ENCODE measurements at regions not wholly inside any gene's neighbourhood (a gene's known extent, or its start where the extent isn't known, plus 50 kb on each side); places are given as distances from the start of the nearest gene placed in this dataset.

DNA sequence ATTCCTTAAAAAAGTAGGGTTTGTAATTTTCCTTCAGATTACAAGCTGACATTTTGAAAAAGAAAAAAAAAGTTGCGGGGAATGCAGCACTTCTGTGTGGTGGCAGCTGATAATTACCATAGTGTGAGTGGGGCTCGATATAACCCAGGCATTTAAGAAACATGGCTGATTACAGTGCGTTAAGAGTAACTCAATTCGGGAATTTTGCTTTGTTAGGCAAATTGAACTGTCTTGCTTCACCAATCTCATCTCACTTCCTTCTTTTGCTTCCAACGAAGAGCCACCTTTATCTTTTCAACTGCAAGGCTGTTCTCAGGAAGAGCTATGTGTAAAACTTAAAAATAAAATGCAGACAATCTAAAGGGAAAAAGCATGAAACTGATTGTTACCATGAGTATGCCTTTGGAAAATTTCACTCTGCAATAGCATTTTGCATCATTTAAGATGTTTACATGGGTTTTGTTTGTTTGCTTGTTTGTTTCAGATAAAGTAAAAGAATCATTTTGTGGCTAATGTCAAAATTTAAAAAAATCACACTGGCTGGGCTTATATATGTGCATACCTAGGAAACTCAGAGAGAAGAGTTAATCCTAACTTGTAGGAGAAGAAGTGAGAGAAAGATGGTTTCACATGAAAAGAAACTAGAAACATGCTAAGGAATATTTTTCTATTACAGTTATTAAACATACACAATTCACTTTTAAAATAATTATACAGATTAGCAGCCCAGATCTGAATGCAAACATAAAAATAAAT, 295.9 kb upstream of the ATP2B1 start:
- Histone ChIP-seq H2BK5ac (ENCODE audit: insufficient read length, low read length) (no peak overlapping the region), H2AFZ (ENCODE audit: low read length) (peak overlapping the region; percentile 9), H2BK20ac (ENCODE audit: low read depth, low read length, poor library complexity, severe bottlenecking) (no peak overlapping the region), H3K4ac (ENCODE audit: low read depth, low read length) (no peak overlapping the region), H3K9me3 (ENCODE audit: control insufficient read depth, low read depth, low read length) (no peaks in the 10 kb centered on the region), H2AK5ac (ENCODE audit: insufficient read length, low read length) (no peak overlapping the region), H3K79me1 (ENCODE audit: insufficient read depth, low read depth, low read length, poor library complexity, severe bottlenecking) (no peaks in the 10 kb centered on the region), H2BK15ac (ENCODE audit: low read depth, low read length) (no peak overlapping the region), H3K27ac (ENCODE audit: insufficient read length, low read depth, low read length) (no peak overlapping the region), H2BK120ac (ENCODE audit: low read depth, low read length, poor library complexity, severe bottlenecking) (no peak overlapping the region), H3T11ph (ENCODE audit: low read length) (no peak overlapping the region), H4K20me1 (ENCODE audit: control insufficient read depth, insufficient read depth, insufficient read length) (no peaks in the 10 kb centered on the region), H4K5ac (ENCODE audit: insufficient read length, low read depth, low read length) (no peak overlapping the region), H3K79me2 (ENCODE audit: insufficient read depth, low read length) (no peaks in the 10 kb centered on the region), H4K8ac (replicated peaks; ENCODE audit: insufficient read length, low read depth, low read length) (no peak overlapping the region), H3K9ac (ENCODE audit: extremely low read depth, insufficient read length, low read length) (no peak overlapping the region), H3K27me3 (ENCODE audit: insufficient read depth, low read length) (no peaks in the 10 kb centered on the region), H3K23ac (ENCODE audit: insufficient read length, low read depth, low read length) (no peak overlapping the region), H3K18ac (ENCODE audit: insufficient read length, low read depth, low read length) (no peak overlapping the region), H3K4me1 (ENCODE audit: insufficient read depth, low read length) (peaks cover 2% of the 10 kb centered on the region; the same call in 1 of the 2 replicates), H3K14ac (ENCODE audit: insufficient read depth, low read length) (no peak overlapping the region), H3K56ac (ENCODE audit: insufficient read length, low read depth, low read length) (no peak overlapping the region), H3K23me2 (ENCODE audit: insufficient read length, low read depth, low read length, poor library complexity, severe bottlenecking) (no peaks in the 10 kb centered on the region), H3K4me2 (ENCODE audit: insufficient read depth, insufficient read length, low read length) (no peak overlapping the region), H4K91ac (ENCODE audit: insufficient read length, low read depth, low read length) (no peak overlapping the region), H2BK12ac (ENCODE audit: insufficient read length, low read depth, low read length) (no peak overlapping the region)
- WGBS (ENCODE audit: extremely low coverage, insufficient read length, low lambda C conversion rate) = no CpG with 5 or more reads among the region's 5 CpGs
- Mint-ChIP-seq H3K27ac (peak overlapping the region in 2 of 3 experiments; percentile 3 to 9; a peak in 2 of 7 replicates), H3K27me3 (ENCODE audit: low read depth) (no peaks in the 10 kb centered on the region), H3K9me3 (no peaks in the 10 kb centered on the region), H3K4me3 (no peak overlapping the region), H3K36me3 (ENCODE audit: insufficient read depth in 1 of 3, low read depth in 3 of 3) (no peaks in the 10 kb centered on the region), H3K4me1 (peaks cover 9 to 13% of the 10 kb centered on the region in 2 experiments)
- DNase-seq = no peak
- no peak for TF ChIP-seq CTCF (conservative IDR thresholded peaks at IDR 0.05)

Data from H9 (cell line).